GM23248 (cell line): ENCODE measurements at regions not wholly inside any gene's neighbourhood (a gene's known extent, or its start where the extent isn't known, plus 50 kb on each side); places are given as distances from the start of the nearest gene placed in this dataset.

ENCODE experiments used
- EZH2 ChIP-seq: fragments of 200-600 bp; sonication (generic); IDR thresholded peaks from 2 replicates; pipeline ENCODE4 v1.6.1; 2018; ENCODE audit warnings: antibody characterized with exemption, mild to moderate bottlenecking; ENCODE audit not compliant: insufficient read depth, poor library complexity, severe bottlenecking
- EZH2phosphoT487 ChIP-seq: fragments of 200-600 bp; sonication (generic); IDR thresholded peaks from 2 replicates; pipeline ENCODE4 v1.6.1; 2018; ENCODE audit warnings: antibody characterized with exemption, moderate library complexity, mild to moderate bottlenecking, low read depth; ENCODE audit not compliant: insufficient read depth

DNA sequence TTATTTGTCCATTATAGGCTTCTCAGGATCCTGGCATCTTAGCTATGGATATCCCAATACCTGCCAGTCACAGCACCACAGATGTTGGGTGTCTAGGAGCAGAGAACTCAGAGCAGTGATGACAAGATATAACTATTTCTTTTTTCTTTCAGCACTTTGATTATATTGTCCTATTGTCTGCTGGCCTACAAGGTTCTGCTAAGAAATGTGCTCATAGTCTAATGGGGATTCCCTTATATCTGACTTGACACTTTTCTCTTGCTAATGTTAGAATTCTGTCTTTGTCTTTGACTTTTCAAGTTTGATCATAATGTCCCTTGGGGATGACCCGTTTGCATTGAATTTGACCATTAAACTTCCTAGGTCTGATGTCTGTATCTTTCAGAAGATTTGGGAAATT, 270.4 kb downstream of the OGFRL1 start:
- TF ChIP-seq EZH2 (no peak), EZH2phosphoT487 (no peak)
